ENCODE measurements at regions not wholly inside any gene's neighbourhood (a gene's known extent, or its start where the extent isn't known, plus 50 kb on each side); places are given as distances from the start of the nearest gene placed in this dataset.

GRCh38 chr11:15886299-15886698 is 470.0 kb downstream of the SOX6 start (continued):
- TF ChIP-seq, protein P1, sequence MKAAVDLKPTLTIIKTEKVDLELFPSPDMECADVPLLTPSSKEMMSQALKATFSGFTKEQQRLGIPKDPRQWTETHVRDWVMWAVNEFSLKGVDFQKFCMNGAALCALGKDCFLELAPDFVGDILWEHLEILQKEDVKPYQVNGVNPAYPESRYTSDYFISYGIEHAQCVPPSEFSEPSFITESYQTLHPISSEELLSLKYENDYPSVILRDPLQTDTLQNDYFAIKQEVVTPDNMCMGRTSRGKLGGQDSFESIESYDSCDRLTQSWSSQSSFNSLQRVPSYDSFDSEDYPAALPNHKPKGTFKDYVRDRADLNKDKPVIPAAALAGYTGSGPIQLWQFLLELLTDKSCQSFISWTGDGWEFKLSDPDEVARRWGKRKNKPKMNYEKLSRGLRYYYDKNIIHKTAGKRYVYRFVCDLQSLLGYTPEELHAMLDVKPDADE (IDR thresholded peaks at IDR 0.05) = no peak
- TF ChIP-seq EZH2 (IDR thresholded peaks at IDR 0.05; ENCODE audit: low read depth, unreplicated experiment) = no peak
- TF ChIP-seq CTCF (conservative IDR thresholded peaks at IDR 0.05; ENCODE audit: low read depth in 2 of 2) = no peak
- TF ChIP-seq STAT1 (IDR thresholded peaks at IDR 0.05; ENCODE audit: unreplicated experiment) = no peak
- TF ChIP-seq EZH2phosphoT487 (IDR thresholded peaks at IDR 0.05; ENCODE audit: unreplicated experiment) = no peak
- no peak for TF ChIP-seq ZNF114 (CRISPR knock-in tag; IDR thresholded peaks at IDR 0.05)

- Histone ChIP-seq H4K20me1 (replicated peaks; ENCODE audit: insufficient read depth) (no peaks in the 10 kb centered on the region), H3K9me2 (ENCODE audit: insufficient read depth) (no peaks in the 10 kb centered on the region), H3K4me2 (no peak overlapping the region), H3K36me3 (ENCODE audit: insufficient read depth) (no peaks in the 10 kb centered on the region), H3K27me3 (ENCODE audit: insufficient read depth) (no peaks in the 10 kb centered on the region), H3K27ac (ENCODE audit: low read depth) (no peak overlapping the region), H2AFZ (no peak overlapping the region), H3K79me2 (replicated peaks; ENCODE audit: insufficient read depth) (no peaks in the 10 kb centered on the region), H3K4me3 (no peak overlapping the region), H3F3A (replicated peaks; ENCODE audit: low read depth) (no peaks in the 10 kb centered on the region), H3K4me1 (ENCODE audit: insufficient read depth) (no peaks in the 10 kb centered on the region)
- H3K27me3 Mint-ChIP-seq (ENCODE audit: insufficient read depth, low read depth, poor library complexity) = peaks cover 1% of the 10 kb centered on the region
- H3K27ac Mint-ChIP-seq = no peak overlapping the region
- DNase-seq (ENCODE audit: low spot score) (no peak), ATAC-seq (no peak)
- no peak for TF ChIP-seq EZH2 (IDR thresholded peaks at IDR 0.05; ENCODE audit: low read depth, unreplicated experiment)
- TF ChIP-seq, protein P1 (IDR thresholded peaks at IDR 0.05) = no peak
- TF ChIP-seq, protein P2, sequence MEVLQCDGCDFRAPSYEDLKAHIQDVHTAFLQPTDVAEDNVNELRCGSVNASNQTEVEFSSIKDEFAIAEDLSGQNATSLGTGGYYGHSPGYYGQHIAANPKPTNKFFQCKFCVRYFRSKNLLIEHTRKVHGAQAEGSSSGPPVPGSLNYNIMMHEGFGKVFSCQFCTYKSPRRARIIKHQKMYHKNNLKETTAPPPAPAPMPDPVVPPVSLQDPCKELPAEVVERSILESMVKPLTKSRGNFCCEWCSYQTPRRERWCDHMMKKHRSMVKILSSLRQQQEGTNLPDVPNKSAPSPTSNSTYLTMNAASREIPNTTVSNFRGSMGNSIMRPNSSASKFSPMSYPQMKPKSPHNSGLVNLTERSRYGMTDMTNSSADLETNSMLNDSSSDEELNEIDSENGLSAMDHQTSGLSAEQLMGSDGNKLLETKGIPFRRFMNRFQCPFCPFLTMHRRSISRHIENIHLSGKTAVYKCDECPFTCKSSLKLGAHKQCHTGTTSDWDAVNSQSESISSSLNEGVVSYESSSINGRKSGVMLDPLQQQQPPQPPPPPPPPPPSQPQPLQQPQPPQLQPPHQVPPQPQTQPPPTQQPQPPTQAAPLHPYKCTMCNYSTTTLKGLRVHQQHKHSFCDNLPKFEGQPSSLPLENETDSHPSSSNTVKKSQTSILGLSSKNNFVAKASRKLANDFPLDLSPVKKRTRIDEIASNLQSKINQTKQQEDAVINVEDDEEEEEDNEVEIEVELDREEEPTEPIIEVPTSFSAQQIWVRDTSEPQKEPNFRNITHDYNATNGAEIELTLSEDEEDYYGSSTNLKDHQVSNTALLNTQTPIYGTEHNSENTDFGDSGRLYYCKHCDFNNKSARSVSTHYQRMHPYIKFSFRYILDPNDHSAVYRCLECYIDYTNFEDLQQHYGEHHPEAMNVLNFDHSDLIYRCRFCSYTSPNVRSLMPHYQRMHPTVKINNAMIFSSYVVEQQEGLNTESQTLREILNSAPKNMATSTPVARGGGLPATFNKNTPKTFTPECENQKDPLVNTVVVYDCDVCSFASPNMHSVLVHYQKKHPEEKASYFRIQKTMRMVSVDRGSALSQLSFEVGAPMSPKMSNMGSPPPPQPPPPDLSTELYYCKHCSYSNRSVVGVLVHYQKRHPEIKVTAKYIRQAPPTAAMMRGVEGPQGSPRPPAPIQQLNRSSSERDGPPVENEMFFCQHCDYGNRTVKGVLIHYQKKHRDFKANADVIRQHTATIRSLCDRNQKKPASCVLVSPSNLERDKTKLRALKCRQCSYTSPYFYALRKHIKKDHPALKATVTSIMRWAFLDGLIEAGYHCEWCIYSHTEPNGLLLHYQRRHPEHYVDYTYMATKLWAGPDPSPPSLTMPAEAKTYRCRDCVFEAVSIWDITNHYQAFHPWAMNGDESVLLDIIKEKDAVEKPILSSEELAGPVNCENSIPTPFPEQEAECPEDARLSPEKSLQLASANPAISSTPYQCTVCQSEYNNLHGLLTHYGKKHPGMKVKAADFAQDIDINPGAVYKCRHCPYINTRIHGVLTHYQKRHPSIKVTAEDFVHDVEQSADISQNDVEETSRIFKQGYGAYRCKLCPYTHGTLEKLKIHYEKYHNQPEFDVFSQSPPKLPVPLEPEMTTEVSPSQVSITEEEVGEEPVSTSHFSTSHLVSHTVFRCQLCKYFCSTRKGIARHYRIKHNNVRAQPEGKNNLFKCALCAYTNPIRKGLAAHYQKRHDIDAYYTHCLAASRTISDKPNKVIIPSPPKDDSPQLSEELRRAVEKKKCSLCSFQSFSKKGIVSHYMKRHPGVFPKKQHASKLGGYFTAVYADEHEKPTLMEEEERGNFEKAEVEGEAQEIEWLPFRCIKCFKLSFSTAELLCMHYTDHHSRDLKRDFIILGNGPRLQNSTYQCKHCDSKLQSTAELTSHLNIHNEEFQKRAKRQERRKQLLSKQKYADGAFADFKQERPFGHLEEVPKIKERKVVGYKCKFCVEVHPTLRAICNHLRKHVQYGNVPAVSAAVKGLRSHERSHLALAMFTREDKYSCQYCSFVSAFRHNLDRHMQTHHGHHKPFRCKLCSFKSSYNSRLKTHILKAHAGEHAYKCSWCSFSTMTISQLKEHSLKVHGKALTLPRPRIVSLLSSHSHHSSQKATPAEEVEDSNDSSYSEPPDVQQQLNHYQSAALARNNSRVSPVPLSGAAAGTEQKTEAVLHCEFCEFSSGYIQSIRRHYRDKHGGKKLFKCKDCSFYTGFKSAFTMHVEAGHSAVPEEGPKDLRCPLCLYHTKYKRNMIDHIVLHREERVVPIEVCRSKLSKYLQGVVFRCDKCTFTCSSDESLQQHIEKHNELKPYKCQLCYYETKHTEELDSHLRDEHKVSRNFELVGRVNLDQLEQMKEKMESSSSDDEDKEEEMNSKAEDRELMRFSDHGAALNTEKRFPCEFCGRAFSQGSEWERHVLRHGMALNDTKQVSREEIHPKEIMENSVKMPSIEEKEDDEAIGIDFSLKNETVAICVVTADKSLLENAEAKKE (CRISPR knock-in tag; IDR thresholded peaks at IDR 0.05) = no peak
- no peak for TF ChIP-seq NANOG (IDR thresholded peaks at IDR 0.05; ENCODE audit: borderline replicate concordance)
- no peak for TF ChIP-seq JUNB (IDR thresholded peaks at IDR 0.05; ENCODE audit: unreplicated experiment)
- TF ChIP-seq EZH2phosphoT487 (IDR thresholded peaks at IDR 0.05; ENCODE audit: unreplicated experiment) = no peak
- no peak for TF ChIP-seq POLR2AphosphoS5 (IDR thresholded peaks at IDR 0.05; ENCODE audit: low read depth)
- TF ChIP-seq CREB1 (CRISPR knock-in tag; IDR thresholded peaks at IDR 0.05; ENCODE audit: low read depth) = no peak
- no peak for TF ChIP-seq ZNF114 (CRISPR knock-in tag; IDR thresholded peaks at IDR 0.05)
- no peak for TF ChIP-seq STAT1 (IDR thresholded peaks at IDR 0.05; ENCODE audit: unreplicated experiment)
- TF ChIP-seq CTCF (conservative IDR thresholded peaks at IDR 0.05; ENCODE audit: low read depth in 2 of 2) = no peak
- H3K36me3 Mint-ChIP-seq (ENCODE audit: low read depth) = no peaks in the 10 kb centered on the region
- H3K9me3 Mint-ChIP-seq = no peaks in the 10 kb centered on the region
- H3K4me1 Mint-ChIP-seq = peaks cover 5% of the 10 kb centered on the region
- no peak overlapping the region for H3K4me3 Mint-ChIP-seq
These were observed 469.5 kb downstream of the SOX6 start for GRCh38 chr11:15886866-15887265.
